H9 (cell line): ENCODE measurements at regions not wholly inside any gene's neighbourhood (a gene's known extent, or its start where the extent isn't known, plus 50 kb on each side); places are given as distances from the start of the nearest gene placed in this dataset.

Experiments used
- DNase-seq: peaks from one replicate; pipeline ENCODE4 v3.0.0-alpha.2; 2017
- H2AFZ ChIP-seq: one replicate; pipeline ENCODE4 v1.6.1; 2013; ENCODE audit warnings: mild to moderate bottlenecking, low read length, control low read depth, moderate library complexity
- H2AK5ac ChIP-seq: 2 replicates; pipeline ENCODE4 v1.6.1; 2013; ENCODE audit warnings: low read length, control low read depth, mixed read lengths; ENCODE audit not compliant: insufficient read length
- H2BK120ac ChIP-seq: one replicate; pipeline ENCODE4 v1.6.1; 2013; ENCODE audit warnings: low read depth, mild to moderate bottlenecking, low read length, control low read depth, inconsistent platforms; ENCODE audit not compliant: poor library complexity, severe bottlenecking
- H2BK12ac ChIP-seq: 2 replicates; pipeline ENCODE4 v1.6.1; 2013; ENCODE audit warnings: low read length, control low read depth, mixed read lengths, low read depth; ENCODE audit not compliant: insufficient read length
- H2BK15ac ChIP-seq: 2 replicates; pipeline ENCODE4 v1.6.1; 2013; ENCODE audit warnings: low read depth, low read length, control low read depth
- H2BK20ac ChIP-seq: one replicate; pipeline ENCODE4 v1.6.1; 2013; ENCODE audit warnings: low read depth, mild to moderate bottlenecking, low read length, control low read depth, inconsistent platforms; ENCODE audit not compliant: poor library complexity, severe bottlenecking
- H2BK5ac ChIP-seq: 2 replicates; pipeline ENCODE4 v1.6.1; 2013; ENCODE audit warnings: low read length, control low read depth, mixed read lengths; ENCODE audit not compliant: insufficient read length
- H3K14ac ChIP-seq: 2 replicates; pipeline ENCODE4 v1.6.1; 2013; ENCODE audit warnings: low read length, control low read depth; ENCODE audit not compliant: insufficient read depth
- H3K18ac ChIP-seq: 2 replicates; pipeline ENCODE4 v1.6.1; 2013; ENCODE audit warnings: low read depth, mild to moderate bottlenecking, mixed read lengths, low read length, control low read depth; ENCODE audit not compliant: insufficient read length
- H3K23ac ChIP-seq: 2 replicates; pipeline ENCODE4 v1.6.1; 2013; ENCODE audit warnings: low read length, control low read depth, mixed read lengths, low read depth; ENCODE audit not compliant: insufficient read length
- H3K23me2 ChIP-seq: 2 replicates; pipeline ENCODE4 v1.6.1; 2013; ENCODE audit warnings: low read depth, mild to moderate bottlenecking, mixed read lengths, low read length, control low read depth; ENCODE audit not compliant: insufficient read length, poor library complexity, severe bottlenecking
- H3K27ac ChIP-seq: 2 replicates; pipeline ENCODE4 v1.5.1; 2013; ENCODE audit warnings: low read length, control low read depth, mixed read lengths, low read depth; ENCODE audit not compliant: insufficient read length
- H3K27me3 ChIP-seq: 2 replicates; pipeline ENCODE4 v1.6.1; 2013; ENCODE audit warnings: low read length, control low read depth, inconsistent platforms; ENCODE audit not compliant: insufficient read depth
- H3K4ac ChIP-seq: 2 replicates; pipeline ENCODE4 v1.6.1; 2013; ENCODE audit warnings: low read depth, mild to moderate bottlenecking, control low read depth, inconsistent platforms, low read length, moderate library complexity
- H3K4me1 ChIP-seq: 2 replicates; pipeline ENCODE4 v1.6.1; 2013; ENCODE audit warnings: low read length, control low read depth, inconsistent platforms; ENCODE audit not compliant: insufficient read depth
- H3K4me2 ChIP-seq: 2 replicates; pipeline ENCODE4 v1.6.1; 2013; ENCODE audit warnings: low read length, control low read depth, mixed read lengths; ENCODE audit not compliant: insufficient read length, insufficient read depth
- H3K56ac ChIP-seq: 2 replicates; pipeline ENCODE4 v1.6.1; 2013; ENCODE audit warnings: low read depth, mild to moderate bottlenecking, mixed read lengths, low read length, control low read depth; ENCODE audit not compliant: insufficient read length
- H3K79me1 ChIP-seq: 2 replicates; pipeline ENCODE4 v1.6.1; 2013; ENCODE audit warnings: low read depth, mild to moderate bottlenecking, moderate library complexity, low read length, control low read depth, inconsistent platforms; ENCODE audit not compliant: insufficient read depth, poor library complexity, severe bottlenecking
- H3K79me2 ChIP-seq: 2 replicates; pipeline ENCODE4 v1.6.1; 2013; ENCODE audit warnings: low read length, control low read depth, inconsistent platforms; ENCODE audit not compliant: insufficient read depth
- H3K9ac ChIP-seq: 2 replicates; pipeline ENCODE4 v1.6.1; 2013; ENCODE audit warnings: low read length, control low read depth, mixed read lengths; ENCODE audit not compliant: insufficient read length; ENCODE audit errors: extremely low read depth
- H3K9me3 ChIP-seq: one replicate; pipeline ENCODE4 v1.6.1; 2013; ENCODE audit warnings: low read depth, low read length, inconsistent platforms; ENCODE audit not compliant: control insufficient read depth
- H3T11ph ChIP-seq: one replicate; pipeline ENCODE4 v1.6.1; 2013; ENCODE audit warnings: mild to moderate bottlenecking, low read length, control low read depth, inconsistent platforms
- H4K20me1 ChIP-seq: one replicate; pipeline ENCODE4 v1.6.1; 2013; ENCODE audit not compliant: control insufficient read depth, insufficient read length, insufficient read depth
- H4K5ac ChIP-seq: 2 replicates; pipeline ENCODE4 v1.6.1; 2013; ENCODE audit warnings: low read depth, mild to moderate bottlenecking, mixed read lengths, low read length, control low read depth; ENCODE audit not compliant: insufficient read length
- H4K8ac ChIP-seq: replicated peaks from 2 replicates; pipeline ENCODE4 v1.6.1; 2013; ENCODE audit warnings: low read length, control low read depth, mixed read lengths, low read depth; ENCODE audit not compliant: insufficient read length
- H4K91ac ChIP-seq: 2 replicates; pipeline ENCODE4 v1.6.1; 2013; ENCODE audit warnings: low read depth, mild to moderate bottlenecking, moderate library complexity, mixed read lengths, low read length, control low read depth; ENCODE audit not compliant: insufficient read length
- H3K27ac Mint-ChIP-seq, 3 experiments: 2 replicates in 2 of 3; 3 replicates in 1 of 3; pipeline ENCODE4 v1.8.0; 2020 to 2021; ENCODE audit warnings: mixed read lengths in 3 of 3, mild to moderate bottlenecking in 1 of 3, moderate library complexity in 1 of 3
- H3K27me3 Mint-ChIP-seq: 2 replicates; pipeline ENCODE4 v1.8.0; 2021; ENCODE audit warnings: low read depth, mild to moderate bottlenecking, moderate library complexity, mixed read lengths
- H3K36me3 Mint-ChIP-seq, 3 experiments: 2 replicates in 2 of 3; 3 replicates in 1 of 3; pipeline ENCODE4 v1.8.0; 2020 to 2021; ENCODE audit warnings: low read depth in 3 of 3, mixed read lengths in 3 of 3; ENCODE audit not compliant: insufficient read depth in 1 of 3
- H3K4me1 Mint-ChIP-seq, 2 experiments: 2 replicates each; pipeline ENCODE4 v1.8.0; 2020; ENCODE audit warnings: mixed read lengths in 2 of 2
- H3K4me3 Mint-ChIP-seq, 2 experiments: 2 replicates in 1 of 2; 3 replicates in 1 of 2; pipeline ENCODE4 v1.8.0; 2020 to 2021; ENCODE audit warnings: mild to moderate bottlenecking in 2 of 2, mixed read lengths in 2 of 2, moderate library complexity in 1 of 2
- H3K9me3 Mint-ChIP-seq, 2 experiments: 2 replicates in 1 of 2; 3 replicates in 1 of 2; pipeline ENCODE4 v1.8.0; 2020; ENCODE audit warnings: mild to moderate bottlenecking in 2 of 2, mixed read lengths in 2 of 2, moderate library complexity in 1 of 2
- CTCF ChIP-seq: fragments of 200-600 bp; sonication (generic); conservative IDR thresholded peaks from 3 replicates; pipeline ENCODE4 v1.8.0; 2021; ENCODE audit warnings: antibody characterized with exemption, mild to moderate bottlenecking
- WGBS: extraction: QIAGEN DNeasy Blood & Tissue Kit; methylation state at CpG from one replicate; pipeline ENCODE4 v1.1.7; 2013; ENCODE audit warnings: missing lambda C conversion rate, low lambda C conversion rate, mixed read lengths; ENCODE audit not compliant: insufficient read length; ENCODE audit errors: extremely low coverage; 5-methylcytosine and 5-hydroxymethylcytosine counted together

- H3K4me2 ChIP-seq, result no peak overlapping the region
- H2BK12ac ChIP-seq, result no peak overlapping the region
- no peak for TF ChIP-seq CTCF
- H3K56ac ChIP-seq, result no peak overlapping the region
- WGBS, result no CpG with 5 or more reads among the region's 5 CpGs
- H3K27me3 ChIP-seq, result no peaks in the 10 kb centered on the region
- no peaks in the 10 kb centered on the region for H3K4me1 Mint-ChIP-seq
- H2BK20ac ChIP-seq, result no peak overlapping the region
- H3K27me3 Mint-ChIP-seq, result no peaks in the 10 kb centered on the region
- H3K79me1 ChIP-seq, result no peaks in the 10 kb centered on the region
- no peak overlapping the region for H3K27ac Mint-ChIP-seq
- no peak overlapping the region for H3K18ac ChIP-seq
- H4K20me1 ChIP-seq, result no peaks in the 10 kb centered on the region
- DNase-seq, result no peak
- H3K23ac ChIP-seq, result no peak overlapping the region
- no peak overlapping the region for H4K91ac ChIP-seq
- H3K4me1 ChIP-seq, result no peaks in the 10 kb centered on the region
- no peak overlapping the region for H3K9ac ChIP-seq
- H3K23me2 ChIP-seq, result no peaks in the 10 kb centered on the region
- H2AFZ ChIP-seq, result no peak overlapping the region
- H3K36me3 Mint-ChIP-seq, result no peaks in the 10 kb centered on the region
- no peaks in the 10 kb centered on the region for H3K79me2 ChIP-seq
- H3K9me3 Mint-ChIP-seq, result no peaks in the 10 kb centered on the region
- H2AK5ac ChIP-seq, result no peak overlapping the region
- H2BK120ac ChIP-seq, result no peak overlapping the region
- H4K5ac ChIP-seq, result no peak overlapping the region
- no peak overlapping the region for H2BK15ac ChIP-seq
- H4K8ac ChIP-seq, result no peak overlapping the region
- no peak overlapping the region; the same call in 1 of the 2 replicates for H3K14ac ChIP-seq
- H3K4me3 Mint-ChIP-seq, result no peak overlapping the region
- no peak overlapping the region for H3K4ac ChIP-seq
- H3T11ph ChIP-seq, result no peak overlapping the region
- H3K27ac ChIP-seq, result no peak overlapping the region
- no peaks in the 10 kb centered on the region for H3K9me3 ChIP-seq
- no peak overlapping the region for H2BK5ac ChIP-seq
These were observed 922.6 kb upstream of the KCND2 start for GRCh38 chr7:119350334-119350733.
